ENCODE measurements at regions not wholly inside any gene's neighbourhood (a gene's known extent, or its start where the extent isn't known, plus 50 kb on each side); places are given as distances from the start of the nearest gene placed in this dataset.

DNA sequence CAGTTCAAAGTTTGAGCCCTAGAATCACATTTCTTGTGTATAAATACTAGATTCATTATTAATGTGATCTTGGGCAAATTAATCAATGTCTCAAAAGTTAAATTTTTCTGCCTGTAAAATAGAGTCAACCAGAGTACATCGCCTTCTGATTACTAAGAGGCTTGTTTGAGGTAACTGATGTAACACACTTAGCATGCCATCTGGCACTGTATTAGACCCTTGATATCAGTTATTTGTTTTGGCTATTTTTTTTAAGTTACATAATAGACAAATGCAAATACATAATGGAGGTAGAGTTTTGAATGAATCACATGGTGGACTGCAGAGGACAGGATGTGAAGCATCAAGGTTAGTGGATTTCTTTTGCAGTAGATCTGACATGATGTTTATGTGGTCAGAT lies 298.4 kb downstream of the ADGRL2 start:
- Histone ChIP-seq H3K4me3 (no peak overlapping the region), H3K9me3 (no peaks in the 10 kb centered on the region), H3K27me3 (no peaks in the 10 kb centered on the region), H3K27ac (no peak overlapping the region), H3K4me1 (no peaks in the 10 kb centered on the region), H3K36me3 (no peaks in the 10 kb centered on the region)
- ATAC-seq, result peak in 3 of 4 donors; percentile 21 to 67 (median 57)
- intact Hi-C loops (cut with DNase I), result no loop called here
- 10 to 24% methylated on average over 1 of the region's 1 CpG for WGBS, 2 donors
- no peak for DNase-seq
- TF ChIP-seq, protein P1, sequence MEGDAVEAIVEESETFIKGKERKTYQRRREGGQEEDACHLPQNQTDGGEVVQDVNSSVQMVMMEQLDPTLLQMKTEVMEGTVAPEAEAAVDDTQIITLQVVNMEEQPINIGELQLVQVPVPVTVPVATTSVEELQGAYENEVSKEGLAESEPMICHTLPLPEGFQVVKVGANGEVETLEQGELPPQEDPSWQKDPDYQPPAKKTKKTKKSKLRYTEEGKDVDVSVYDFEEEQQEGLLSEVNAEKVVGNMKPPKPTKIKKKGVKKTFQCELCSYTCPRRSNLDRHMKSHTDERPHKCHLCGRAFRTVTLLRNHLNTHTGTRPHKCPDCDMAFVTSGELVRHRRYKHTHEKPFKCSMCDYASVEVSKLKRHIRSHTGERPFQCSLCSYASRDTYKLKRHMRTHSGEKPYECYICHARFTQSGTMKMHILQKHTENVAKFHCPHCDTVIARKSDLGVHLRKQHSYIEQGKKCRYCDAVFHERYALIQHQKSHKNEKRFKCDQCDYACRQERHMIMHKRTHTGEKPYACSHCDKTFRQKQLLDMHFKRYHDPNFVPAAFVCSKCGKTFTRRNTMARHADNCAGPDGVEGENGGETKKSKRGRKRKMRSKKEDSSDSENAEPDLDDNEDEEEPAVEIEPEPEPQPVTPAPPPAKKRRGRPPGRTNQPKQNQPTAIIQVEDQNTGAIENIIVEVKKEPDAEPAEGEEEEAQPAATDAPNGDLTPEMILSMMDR (IDR thresholded peaks at IDR 0.05), result no peak
- FAIRE-seq, result no peak

DNA sequence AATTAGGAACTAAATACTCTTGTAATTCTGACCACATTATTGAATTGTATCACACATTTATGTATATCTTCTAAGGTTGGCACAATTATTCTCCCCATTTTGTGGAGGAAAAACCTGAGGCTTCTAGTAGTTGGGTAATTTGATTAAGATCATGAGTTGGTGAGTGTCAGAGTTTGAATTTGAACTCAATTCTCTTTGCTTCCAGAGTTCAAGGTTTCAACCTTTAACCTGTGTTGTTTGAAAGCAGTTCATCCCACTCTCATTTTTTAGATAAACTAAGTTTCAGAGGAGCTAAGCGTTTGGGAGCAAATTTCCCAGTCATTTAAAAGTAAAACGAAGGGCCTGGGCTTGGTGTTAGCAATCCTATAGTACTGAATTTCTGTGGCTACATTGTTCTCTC lies 293.4 kb downstream of the ADGRL2 start:
- Histone ChIP-seq H3K27me3 (no peaks in the 10 kb centered on the region), H3K36me3 (no peaks in the 10 kb centered on the region), H3K4me1 (no peaks in the 10 kb centered on the region), H3K27ac (no peak overlapping the region), H3K4me3 (no peak overlapping the region), H3K9me3 (no peaks in the 10 kb centered on the region)
- TF ChIP-seq, protein P1 (IDR thresholded peaks at IDR 0.05), result no peak
- WGBS, 2 donors, result 81 to 87% methylated on average over 2 of the region's 2 CpGs
- intact Hi-C loops (cut with DNase I), result no loop called here
- FAIRE-seq (no peak), ATAC-seq (no peak), DNase-seq (no peak)

DNA sequence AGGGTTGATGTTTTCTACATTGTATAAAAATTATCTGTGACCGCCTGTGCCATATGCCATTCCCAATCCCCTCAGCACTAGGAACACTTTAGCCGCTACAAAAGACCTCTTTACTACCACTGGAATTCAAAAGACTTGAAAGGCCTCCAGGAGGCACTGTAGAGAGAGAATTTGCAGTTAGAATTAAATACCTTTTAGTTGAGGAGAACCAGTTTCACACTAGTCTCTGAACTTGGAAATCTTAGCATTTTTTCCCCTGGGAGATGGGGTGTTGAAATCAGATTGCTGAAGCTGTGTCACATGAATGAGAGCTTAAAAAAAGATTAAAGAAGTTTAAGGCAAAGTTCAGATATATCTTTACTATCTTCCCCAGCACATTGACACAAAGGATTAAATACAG lies 291.0 kb downstream of the ADGRL2 start:
- no peak for DNase-seq
- TF ChIP-seq, protein P1 (IDR thresholded peaks at IDR 0.05), result no peak
- Histone ChIP-seq H3K36me3 (no peaks in the 10 kb centered on the region), H3K27me3 (no peaks in the 10 kb centered on the region), H3K27ac (no peak overlapping the region), H3K4me3 (no peak overlapping the region), H3K9me3 (no peaks in the 10 kb centered on the region), H3K4me1 (no peaks in the 10 kb centered on the region)
- no peak for FAIRE-seq
- intact Hi-C loops (cut with DNase I), result no loop called here
- WGBS, 2 donors, result 94 to 98% methylated on average over 2 of the region's 2 CpGs
- ATAC-seq, result no peak

DNA sequence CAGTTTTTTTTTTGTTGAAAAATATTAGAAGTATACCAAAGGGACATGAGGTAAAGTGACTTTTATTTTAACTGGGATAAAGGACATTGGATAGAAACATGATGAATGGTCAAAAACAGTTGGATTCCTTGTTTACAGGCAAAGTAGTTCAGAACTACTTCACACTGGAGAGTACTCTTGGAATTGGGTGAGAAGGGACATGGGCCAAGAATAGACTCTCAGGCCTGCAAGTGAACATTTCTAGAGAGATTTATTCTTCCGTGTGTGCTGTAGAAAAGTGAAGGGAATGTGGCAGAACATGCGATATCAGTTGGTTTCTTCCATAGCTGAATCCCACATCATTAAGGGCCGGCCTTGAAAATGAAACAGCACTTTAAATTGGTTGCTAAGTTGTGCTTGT lies 290.5 kb downstream of the ADGRL2 start:
- no peak for ATAC-seq
- no peaks in the 10 kb centered on the region for H3K4me1 ChIP-seq
- no peaks in the 10 kb centered on the region for H3K27me3 ChIP-seq
- H3K36me3 ChIP-seq, result no peaks in the 10 kb centered on the region
- intact Hi-C loops (cut with DNase I), result no loop called here
- TF ChIP-seq, protein P1 (IDR thresholded peaks at IDR 0.05), result no peak
- no peak overlapping the region for H3K27ac ChIP-seq
- H3K9me3 ChIP-seq, result no peaks in the 10 kb centered on the region
- WGBS, 2 donors, result 87 to 93% methylated on average over 3 of the region's 3 CpGs
- FAIRE-seq, result no peak
- no peak overlapping the region for H3K4me3 ChIP-seq
- no peak for DNase-seq

DNA sequence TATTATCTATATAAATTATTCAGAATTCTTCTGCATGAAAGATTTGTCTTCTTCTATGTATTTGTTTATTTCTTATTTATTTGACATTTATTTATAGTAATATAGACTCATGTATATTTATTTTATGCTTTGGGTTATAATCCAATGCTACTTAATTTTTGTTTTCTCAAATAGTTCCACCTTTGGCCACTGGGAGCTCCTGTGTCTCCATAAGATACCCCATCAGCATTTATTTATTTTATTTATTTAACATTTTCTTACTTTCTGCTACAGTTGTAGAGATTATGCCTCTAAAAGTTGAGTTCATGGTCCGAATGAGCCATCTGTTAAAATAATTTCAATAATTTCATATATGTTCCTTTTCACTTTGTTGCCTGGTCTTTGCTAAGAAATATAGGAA lies 289.4 kb downstream of the ADGRL2 start:
- Histone ChIP-seq H3K4me3 (no peak overlapping the region), H3K36me3 (no peaks in the 10 kb centered on the region), H3K27me3 (no peaks in the 10 kb centered on the region), H3K27ac (no peak overlapping the region), H3K4me1 (no peaks in the 10 kb centered on the region), H3K9me3 (no peaks in the 10 kb centered on the region)
- ATAC-seq (no peak), FAIRE-seq (no peak), DNase-seq (no peak)
- WGBS, 2 donors, result 52 to 65% methylated on average over 1 of the region's 1 CpG
- intact Hi-C loops (cut with DNase I), result no loop called here
- TF ChIP-seq, protein P1 (IDR thresholded peaks at IDR 0.05), result peak in 1 of 4 donors; percentile 11

All from pancreas (tissue), 10 donors.